ENCODE measurements at regions not wholly inside any gene's neighbourhood (a gene's known extent, or its start where the extent isn't known, plus 50 kb on each side); places are given as distances from the start of the nearest gene placed in this dataset.
"Not testable (repeated sequence)": the region's sequence is repeated elsewhere in the genome, so short reads cannot be mapped to it uniquely, and the experiment has no call there.

DNA sequence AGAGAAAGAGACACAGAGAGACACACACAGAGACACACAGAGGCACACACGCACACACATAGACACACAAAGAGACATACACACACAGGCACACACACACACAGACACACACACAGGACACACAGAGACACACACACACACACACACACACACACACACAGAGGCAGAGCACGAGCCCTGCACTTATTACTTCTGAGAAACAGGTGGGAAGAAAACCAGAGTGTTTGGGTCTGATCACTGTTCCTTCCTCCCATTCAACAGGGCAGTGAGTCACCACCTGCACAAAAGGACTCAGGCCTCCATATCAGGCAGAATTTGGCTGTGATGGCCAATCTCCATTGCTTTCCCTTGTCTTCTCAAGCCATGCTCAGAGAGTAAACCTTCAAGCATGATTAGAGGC lies 285.0 kb downstream of the ANAPC1 start:
- H3K36me3 ChIP-seq; intact Hi-C loops (cut with DNase I; ENCODE audit: low total_unique reads); DNase-seq; H3K27me3 ChIP-seq; H3K4me3 ChIP-seq; H3K4me1 ChIP-seq; H3K9me3 ChIP-seq; H3K27ac ChIP-seq: not testable (repeated sequence)
- 58 to 80% (median 73%) methylated on average over 1 to 2 of the region's 2 CpGs; no CpG with 5 or more reads in 2 of the 5 donors for WGBS, 5 donors

- H3K4me3 ChIP-seq; H3K27ac ChIP-seq; H3K36me3 ChIP-seq; H3K27me3 ChIP-seq; intact Hi-C loops (cut with DNase I; ENCODE audit: low total_unique reads); H3K4me1 ChIP-seq; H3K9me3 ChIP-seq; DNase-seq: not testable (repeated sequence)
- 84 to 100% (median 89%) methylated on average over 3 to 7 of the region's 7 CpGs; no CpG with 5 or more reads in 1 of the 5 donors for WGBS, 5 donors
These were observed 281.7 kb downstream of the ANAPC1 start for GRCh38 chr2:111602259-111602658.

DNA sequence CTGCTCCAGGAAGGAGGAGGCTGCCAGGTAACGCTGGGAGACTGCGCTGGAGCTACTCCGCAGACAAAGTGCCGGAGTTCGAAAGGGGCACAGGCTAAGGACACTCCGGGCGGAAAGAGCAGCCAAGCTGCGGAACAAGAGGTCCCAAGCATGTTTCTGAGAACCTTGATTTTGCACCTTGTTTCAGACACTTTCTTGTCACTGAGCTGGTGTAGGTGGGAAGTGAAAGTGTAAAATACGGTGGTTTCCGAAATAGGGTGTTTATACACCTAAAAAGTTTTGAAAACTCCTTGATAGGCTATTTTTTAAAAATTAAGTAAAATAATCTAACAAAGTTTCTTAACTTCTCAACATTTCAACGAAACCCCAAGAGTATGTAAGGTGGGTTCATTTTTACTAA lies 278.2 kb downstream of the ANAPC1 start:
- H3K4me3 ChIP-seq; H3K27ac ChIP-seq; intact Hi-C loops (cut with DNase I; ENCODE audit: low total_unique reads); H3K9me3 ChIP-seq; DNase-seq; H3K4me1 ChIP-seq; H3K36me3 ChIP-seq; H3K27me3 ChIP-seq: not testable (repeated sequence)
- 82 to 99% (median 95%) methylated on average over 1 to 8 of the region's 11 CpGs for WGBS, 5 donors

GRCh38 chr2:111606632-111607031 lies 277.4 kb downstream of the ANAPC1 start:
- intact Hi-C loops (cut with DNase I; ENCODE audit: low total_unique reads); H3K27ac ChIP-seq; H3K27me3 ChIP-seq; H3K4me3 ChIP-seq; H3K4me1 ChIP-seq; DNase-seq; H3K9me3 ChIP-seq; H3K36me3 ChIP-seq: not testable (repeated sequence)
- WGBS, 5 donors = no CpG with 5 or more reads among the region's 1 CpG

GRCh38 chr2:111609146-111609844 lies 274.7 kb downstream of the ANAPC1 start:
- 97 to 100% (median 99%) methylated on average over 1 to 4 of the region's 5 CpGs for WGBS, 5 donors
- H3K9me3 ChIP-seq; H3K27me3 ChIP-seq; DNase-seq; H3K4me3 ChIP-seq; H3K27ac ChIP-seq; intact Hi-C loops (cut with DNase I; ENCODE audit: low total_unique reads); H3K36me3 ChIP-seq; H3K4me1 ChIP-seq: not testable (repeated sequence)

GRCh38 chr2:111610035-111610434 lies 274.0 kb downstream of the ANAPC1 start:
- H3K4me3 ChIP-seq; intact Hi-C loops (cut with DNase I; ENCODE audit: low total_unique reads); H3K27ac ChIP-seq; H3K36me3 ChIP-seq; H3K4me1 ChIP-seq; H3K9me3 ChIP-seq; H3K27me3 ChIP-seq; DNase-seq: not testable (repeated sequence)
- 75 to 97% (median 87%) methylated on average over 1 to 2 of the region's 2 CpGs for WGBS, 5 donors

DNA sequence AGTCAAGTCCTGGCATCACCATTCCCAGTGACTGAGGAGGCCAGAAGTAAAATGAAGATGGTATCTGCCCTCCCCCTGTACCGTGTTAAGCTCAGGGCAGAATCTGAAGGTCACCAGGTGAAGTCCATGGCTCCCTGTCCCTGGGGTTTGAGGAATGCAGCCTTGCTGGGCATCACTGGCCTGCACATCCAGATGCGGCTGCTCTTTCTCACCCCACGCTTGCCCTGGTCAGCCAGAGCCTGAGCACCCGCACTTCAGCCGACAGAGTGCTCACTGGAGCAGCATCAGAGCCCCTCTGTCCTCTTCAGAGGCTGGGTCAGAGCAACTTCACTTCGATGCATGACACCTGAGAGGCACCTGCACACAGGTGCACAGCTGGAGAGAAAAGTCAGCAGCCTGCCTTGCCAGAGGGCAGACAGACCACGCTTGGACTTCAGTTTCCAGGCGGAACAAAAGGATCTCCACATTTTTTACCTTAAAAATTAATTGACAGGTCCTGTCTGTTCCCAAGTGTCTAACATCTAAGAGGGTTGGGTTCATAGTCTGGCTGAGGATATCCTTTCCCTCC lies 267.3 kb downstream of the ANAPC1 start:
- WGBS, 5 donors = 89 to 95% (median 92%) methylated on average over 7 to 8 of the region's 8 CpGs
- TF ChIP-seq CTCF (IDR thresholded peaks at IDR 0.05) = no peak
- no peak for TF ChIP-seq EP300 (IDR thresholded peaks at IDR 0.05)
- no peak for TF ChIP-seq POLR2A (IDR thresholded peaks at IDR 0.05)
- no peak for TF ChIP-seq POLR2AphosphoS5 (IDR thresholded peaks at IDR 0.05)
- Histone ChIP-seq H3K9me3 (no peaks in the 10 kb centered on the region), H3K27ac (no peak overlapping the region), H3K4me1 (peaks cover 0 to 14% (median 4%) of the 10 kb centered on the region in 4 donors), H3K36me3 (no peaks in the 10 kb centered on the region), H3K4me3 (no peak overlapping the region), H3K27me3 (no peaks in the 10 kb centered on the region)
- no peak for DNase-seq
- intact Hi-C loops (cut with DNase I; ENCODE audit: low total_unique reads) = no loop called here

All from stomach (tissue), 8 donors.